ENCODE measurements at regions not wholly inside any gene's neighbourhood (a gene's known extent, or its start where the extent isn't known, plus 50 kb on each side); places are given as distances from the start of the nearest gene placed in this dataset.

DNA sequence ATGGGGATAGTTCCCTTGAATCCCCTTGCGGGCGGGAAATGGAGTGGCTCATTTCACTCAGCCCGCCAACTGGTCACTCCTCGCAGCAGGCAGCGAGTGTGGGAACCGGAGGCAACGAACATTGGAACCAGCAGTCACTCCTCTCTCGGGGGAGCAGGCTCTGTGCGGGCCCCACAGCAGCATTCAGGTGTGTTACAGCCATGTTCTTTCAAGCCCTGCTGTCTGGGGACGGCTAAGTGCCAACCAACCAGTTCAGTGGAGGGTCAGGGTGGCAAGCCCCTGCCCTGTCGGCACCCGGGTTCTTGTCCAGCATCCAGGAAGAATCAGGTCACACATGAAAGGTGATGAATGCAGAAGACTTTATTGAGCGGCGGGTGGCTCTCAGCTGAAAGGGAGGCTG, 370.5 kb downstream of the NUF2 start (continued):
- TF ChIP-seq ZNF687 (IDR thresholded peaks at IDR 0.05) (no peak), ETV6 (conservative IDR thresholded peaks at IDR 0.05 in 1 of 2, IDR thresholded peaks at IDR 0.05 in 1 of 2; ENCODE audit: borderline replicate concordance in 1 of 2, low read depth in 1 of 2) (no peak), PKNOX1 (IDR thresholded peaks at IDR 0.05) (no peak), NFXL1 (IDR thresholded peaks at IDR 0.05; ENCODE audit: borderline replicate concordance) (no peak)

DNA sequence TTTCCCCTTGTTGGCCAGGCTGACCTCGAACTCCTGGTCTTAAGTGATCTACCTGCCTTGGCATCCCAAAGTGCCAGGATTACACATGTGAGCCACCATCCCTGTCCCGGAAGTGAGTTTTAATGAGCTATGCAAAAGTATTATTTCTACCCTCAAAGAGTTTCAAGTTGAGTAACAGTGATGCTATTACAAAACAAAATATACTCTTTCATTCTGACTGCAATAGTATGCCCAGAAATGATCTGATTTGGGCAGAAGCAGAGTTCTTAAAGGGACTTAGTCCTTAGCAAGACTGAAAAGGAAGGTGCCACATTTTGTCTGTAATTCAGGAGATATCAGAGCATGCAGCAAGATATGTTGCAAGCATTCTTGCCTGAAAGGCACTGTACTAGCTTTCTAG, 375.4 kb downstream of the NUF2 start:
- TF ChIP-seq, protein P1, sequence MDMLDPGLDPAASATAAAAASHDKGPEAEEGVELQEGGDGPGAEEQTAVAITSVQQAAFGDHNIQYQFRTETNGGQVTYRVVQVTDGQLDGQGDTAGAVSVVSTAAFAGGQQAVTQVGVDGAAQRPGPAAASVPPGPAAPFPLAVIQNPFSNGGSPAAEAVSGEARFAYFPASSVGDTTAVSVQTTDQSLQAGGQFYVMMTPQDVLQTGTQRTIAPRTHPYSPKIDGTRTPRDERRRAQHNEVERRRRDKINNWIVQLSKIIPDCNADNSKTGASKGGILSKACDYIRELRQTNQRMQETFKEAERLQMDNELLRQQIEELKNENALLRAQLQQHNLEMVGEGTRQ (IDR thresholded peaks at IDR 0.05; ENCODE audit: borderline replicate concordance, low read depth, low read length), result no peak
- TF ChIP-seq ETV6 (conservative IDR thresholded peaks at IDR 0.05 in 1 of 2, IDR thresholded peaks at IDR 0.05 in 1 of 2; ENCODE audit: borderline replicate concordance in 1 of 2, low read depth in 1 of 2) (peak in 1 of 2 experiments; percentile 50; a peak in 1 of 4 replicates), EP300 (IDR thresholded peaks at IDR 0.05; ENCODE audit: borderline replicate concordance in 1 of 2, control insufficient read depth in 1 of 2, low read depth in 2 of 2, low read length in 2 of 2) (no peak), EGR1 (IDR thresholded peaks at IDR 0.05; ENCODE audit: borderline replicate concordance in 1 of 2, low read depth in 2 of 2, low read length in 2 of 2) (no peak), DPF2 (IDR thresholded peaks at IDR 0.05) (0 out of 2 replicates have a peak, but pooled peaks have one; percentile 31), RFX5 (IDR thresholded peaks at IDR 0.05; ENCODE audit: low read depth, low read length) (no peak), RUNX3 (IDR thresholded peaks at IDR 0.05; ENCODE audit: low read length) (peak; percentile 50), PML (IDR thresholded peaks at IDR 0.05; ENCODE audit: low read length) (no peak), JUNB (IDR thresholded peaks at IDR 0.05) (peak; percentile 86), BCL11A (IDR thresholded peaks at IDR 0.05; ENCODE audit: low read depth, low read length) (0 out of 2 replicates have a peak, but pooled peaks have one; percentile 8), LARP7 (IDR thresholded peaks at IDR 0.05) (no peak), SMC3 (IDR thresholded peaks at IDR 0.05; ENCODE audit: borderline replicate concordance, low read length) (no peak)
- ChIA-PET SMC1A (ENCODE audit: uncharacterized antibody, unreplicated experiment) (interaction anchor here (1.3 kb wide), 1 partner anchor 161 kb away, joined by 4 read pairs; no protein-coding TSS in a partner anchor), POLR2A (no interaction called here), RAD21 (ENCODE audit: unreplicated experiment) (no interaction called here), CTCF (no interaction called here)
- Histone ChIP-seq H3K4me2 (ENCODE audit: control insufficient read depth, insufficient read depth) (no peak overlapping the region), H3K9ac (ENCODE audit: control insufficient read depth, insufficient read depth, low read length) (no peak overlapping the region), H3K27me3 (replicated peaks in 1 of 2; ENCODE audit: control insufficient read depth in 2 of 2, insufficient read depth in 2 of 2, low read length in 1 of 2) (no peaks in the 10 kb centered on the region), H3K9me3 (replicated peaks; ENCODE audit: control insufficient read depth, insufficient read depth, low read length) (no peaks in the 10 kb centered on the region), H3K4me1 (ENCODE audit: control insufficient read depth, insufficient read depth, low read length) (peaks cover 3% of the 10 kb centered on the region; the same call in 1 of the 2 replicates), H3K36me3 (ENCODE audit: control insufficient read depth in 2 of 2, insufficient read depth in 2 of 2, low read length in 1 of 2) (no peaks in the 10 kb centered on the region), H4K20me1 (ENCODE audit: control insufficient read depth, insufficient read depth) (no peaks in the 10 kb centered on the region), H3K4me3 (no peak overlapping the region), H3K27ac (ENCODE audit: control insufficient read depth, insufficient read depth) (no peak overlapping the region), H2AFZ (ENCODE audit: control insufficient read depth, low read depth, low read length) (no peak overlapping the region), H3K79me2 (ENCODE audit: control insufficient read depth, insufficient read depth, low read length) (no peaks in the 10 kb centered on the region)
- ATAC-seq (peak; percentile 90), FAIRE-seq (no peak), DNase-seq (ENCODE audit: low read depth, low spot score) (peak; percentile 11)
- in situ Hi-C loops (cut with MboI) (no loop called here), intact Hi-C loops (cut with micrococcal nuclease; ENCODE audit: unreplicated experiment) (no loop called here)
- no TSS peak for BruUV-seq (replicated peaks)
- WGBS (ENCODE audit: insufficient coverage, insufficient replicate concordance, low lambda C conversion rate, missing lambda C conversion rate), result 0% methylated on average over 2 of the region's 2 CpGs
